ENCODE measurements at regions not wholly inside any gene's neighbourhood (a gene's known extent, or its start where the extent isn't known, plus 50 kb on each side); places are given as distances from the start of the nearest gene placed in this dataset.

DNA sequence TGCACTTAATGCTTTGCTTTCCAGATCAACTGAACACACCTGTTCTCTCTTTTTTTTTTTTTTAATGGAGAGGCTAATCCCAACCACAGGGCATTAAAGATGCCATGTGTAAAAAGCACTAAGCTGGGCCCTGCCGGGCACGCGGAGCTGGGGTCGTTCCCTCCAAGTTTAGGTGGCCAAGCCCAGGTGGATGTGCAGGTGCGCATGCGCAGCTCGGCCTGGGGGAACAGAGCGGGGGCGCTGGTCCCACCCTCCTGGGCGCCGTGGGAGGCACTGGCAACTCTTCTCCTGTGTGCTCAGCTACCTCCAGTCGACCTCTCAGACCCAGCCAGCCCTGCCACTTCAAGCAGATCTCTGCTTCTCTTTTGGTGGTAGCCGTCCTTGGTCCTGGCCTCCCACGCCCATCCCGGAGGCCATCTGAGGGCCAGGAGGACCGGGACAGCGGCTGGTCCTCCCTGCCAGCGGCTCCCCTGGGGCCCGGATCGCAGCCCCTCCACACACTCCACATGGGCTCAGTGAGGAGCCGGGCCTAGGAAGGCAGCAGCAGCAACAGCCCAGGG, 679.3 kb downstream of the BCL11B start:
- Histone ChIP-seq H3K27me3 (no peaks in the 10 kb centered on the region), H3K4me3 (no peak overlapping the region), H3K36me3 (no peaks in the 10 kb centered on the region), H3K4me1 (no peaks in the 10 kb centered on the region), H3K27ac (no peak overlapping the region), H3K9me3 (peaks cover 6% of the 10 kb centered on the region)
- no peak for TF ChIP-seq EP300 (IDR thresholded peaks at IDR 0.05)
- TF ChIP-seq POLR2AphosphoS5 (IDR thresholded peaks at IDR 0.05) = no peak
- TF ChIP-seq POLR2A (IDR thresholded peaks at IDR 0.05) = no peak
- TF ChIP-seq, protein P1, sequence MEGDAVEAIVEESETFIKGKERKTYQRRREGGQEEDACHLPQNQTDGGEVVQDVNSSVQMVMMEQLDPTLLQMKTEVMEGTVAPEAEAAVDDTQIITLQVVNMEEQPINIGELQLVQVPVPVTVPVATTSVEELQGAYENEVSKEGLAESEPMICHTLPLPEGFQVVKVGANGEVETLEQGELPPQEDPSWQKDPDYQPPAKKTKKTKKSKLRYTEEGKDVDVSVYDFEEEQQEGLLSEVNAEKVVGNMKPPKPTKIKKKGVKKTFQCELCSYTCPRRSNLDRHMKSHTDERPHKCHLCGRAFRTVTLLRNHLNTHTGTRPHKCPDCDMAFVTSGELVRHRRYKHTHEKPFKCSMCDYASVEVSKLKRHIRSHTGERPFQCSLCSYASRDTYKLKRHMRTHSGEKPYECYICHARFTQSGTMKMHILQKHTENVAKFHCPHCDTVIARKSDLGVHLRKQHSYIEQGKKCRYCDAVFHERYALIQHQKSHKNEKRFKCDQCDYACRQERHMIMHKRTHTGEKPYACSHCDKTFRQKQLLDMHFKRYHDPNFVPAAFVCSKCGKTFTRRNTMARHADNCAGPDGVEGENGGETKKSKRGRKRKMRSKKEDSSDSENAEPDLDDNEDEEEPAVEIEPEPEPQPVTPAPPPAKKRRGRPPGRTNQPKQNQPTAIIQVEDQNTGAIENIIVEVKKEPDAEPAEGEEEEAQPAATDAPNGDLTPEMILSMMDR (IDR thresholded peaks at IDR 0.05) = no peak
- WGBS = 87% methylated on average over 18 of the region's 21 CpGs
- no peak for DNase-seq (ENCODE audit: low spot score in 2 of 2)

DNA sequence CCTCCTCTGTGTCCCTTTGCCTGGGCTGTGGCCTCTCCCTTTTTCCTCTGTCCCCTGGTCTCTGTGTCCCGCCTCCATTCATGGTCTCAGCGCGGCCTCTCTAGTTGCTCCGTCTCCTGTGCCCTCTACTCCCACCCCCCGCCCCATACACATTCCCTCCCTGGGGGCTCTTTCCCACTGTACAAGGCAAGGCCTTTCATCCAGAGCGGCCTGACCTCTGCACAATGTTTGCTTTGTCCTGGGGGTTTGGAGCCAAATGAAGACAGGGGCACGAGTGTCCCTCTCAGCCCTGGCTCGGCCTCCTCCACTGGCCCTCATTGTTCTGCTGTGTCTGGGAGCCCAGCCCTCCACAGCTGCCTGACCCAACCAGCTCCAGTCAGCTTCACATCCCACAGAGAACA, 678.6 kb downstream of the BCL11B start:
- H3K36me3 ChIP-seq = no peaks in the 10 kb centered on the region
- DNase-seq (ENCODE audit: low spot score in 2 of 2) = no peak
- no peaks in the 10 kb centered on the region for H3K4me1 ChIP-seq
- TF ChIP-seq, protein P1 (IDR thresholded peaks at IDR 0.05) = no peak
- TF ChIP-seq POLR2A (IDR thresholded peaks at IDR 0.05) = no peak
- TF ChIP-seq POLR2AphosphoS5 (IDR thresholded peaks at IDR 0.05) = no peak
- TF ChIP-seq EP300 (IDR thresholded peaks at IDR 0.05) = no peak
- peaks cover 6% of the 10 kb centered on the region for H3K9me3 ChIP-seq
- 85% methylated on average over 8 of the region's 8 CpGs for WGBS
- no peaks in the 10 kb centered on the region for H3K27me3 ChIP-seq
- no peak overlapping the region for H3K4me3 ChIP-seq
- no peak overlapping the region for H3K27ac ChIP-seq

DNA sequence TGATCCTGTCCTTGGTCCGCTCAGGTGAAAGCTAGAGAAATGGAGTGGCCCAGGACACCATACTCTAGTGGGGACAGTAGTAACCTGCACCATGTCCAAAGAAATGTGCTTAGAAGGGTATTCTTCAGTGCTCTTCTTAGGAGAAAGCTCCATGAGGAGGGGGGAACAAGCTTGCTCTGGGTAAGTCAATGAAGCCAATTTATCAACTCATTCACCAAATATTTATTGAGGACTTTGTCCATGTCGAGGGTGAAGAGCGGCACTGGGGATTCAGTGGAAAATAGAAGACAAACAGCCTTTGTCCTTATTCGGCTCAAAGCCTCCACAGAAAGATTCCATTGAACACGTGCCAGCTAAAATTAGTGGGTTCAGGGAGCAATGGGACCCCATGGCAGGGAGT, 677.8 kb downstream of the BCL11B start:
- DNase-seq (ENCODE audit: low spot score in 2 of 2) = no peak
- Histone ChIP-seq H3K4me1 (no peaks in the 10 kb centered on the region), H3K27ac (no peak overlapping the region), H3K9me3 (peaks cover 6% of the 10 kb centered on the region), H3K27me3 (no peaks in the 10 kb centered on the region), H3K4me3 (no peak overlapping the region), H3K36me3 (no peaks in the 10 kb centered on the region)
- TF ChIP-seq POLR2AphosphoS5 (IDR thresholded peaks at IDR 0.05) (no peak), EP300 (IDR thresholded peaks at IDR 0.05) (no peak), POLR2A (IDR thresholded peaks at IDR 0.05) (no peak)
- TF ChIP-seq, protein P1 (IDR thresholded peaks at IDR 0.05) = no peak
- WGBS = 82% methylated on average over 5 of the region's 5 CpGs

DNA sequence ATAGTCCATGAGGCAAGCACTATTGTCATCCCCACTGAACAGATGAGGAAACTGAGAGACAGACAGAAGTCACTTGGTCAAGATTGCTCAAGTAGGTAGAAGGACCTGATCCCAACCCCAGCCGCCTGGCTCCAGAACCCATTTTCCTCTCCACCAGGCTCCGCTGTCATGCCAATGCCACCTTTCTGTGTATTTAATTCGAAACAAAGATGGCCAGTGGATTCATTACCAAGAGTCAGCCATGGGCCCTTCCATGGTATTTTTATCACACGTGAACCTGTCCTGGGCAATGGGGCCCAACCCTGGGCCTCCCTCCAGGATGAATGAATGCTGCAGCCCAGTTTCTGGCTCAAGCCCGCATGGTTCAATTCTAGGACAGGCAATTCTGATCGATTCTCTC, 673.4 kb downstream of the BCL11B start:
- TF ChIP-seq EP300 (IDR thresholded peaks at IDR 0.05) (no peak), POLR2AphosphoS5 (IDR thresholded peaks at IDR 0.05) (no peak), POLR2A (IDR thresholded peaks at IDR 0.05) (no peak)
- TF ChIP-seq, protein P1 (IDR thresholded peaks at IDR 0.05) = no peak
- 90% methylated on average over 6 of the region's 6 CpGs for WGBS
- H3K9me3 ChIP-seq = peaks cover 6% of the 10 kb centered on the region
- no peaks in the 10 kb centered on the region for H3K36me3 ChIP-seq
- no peak overlapping the region for H3K27ac ChIP-seq
- DNase-seq (ENCODE audit: low spot score in 2 of 2) = no peak
- no peak overlapping the region for H3K4me3 ChIP-seq
- no peaks in the 10 kb centered on the region for H3K4me1 ChIP-seq
- H3K27me3 ChIP-seq = no peaks in the 10 kb centered on the region

DNA sequence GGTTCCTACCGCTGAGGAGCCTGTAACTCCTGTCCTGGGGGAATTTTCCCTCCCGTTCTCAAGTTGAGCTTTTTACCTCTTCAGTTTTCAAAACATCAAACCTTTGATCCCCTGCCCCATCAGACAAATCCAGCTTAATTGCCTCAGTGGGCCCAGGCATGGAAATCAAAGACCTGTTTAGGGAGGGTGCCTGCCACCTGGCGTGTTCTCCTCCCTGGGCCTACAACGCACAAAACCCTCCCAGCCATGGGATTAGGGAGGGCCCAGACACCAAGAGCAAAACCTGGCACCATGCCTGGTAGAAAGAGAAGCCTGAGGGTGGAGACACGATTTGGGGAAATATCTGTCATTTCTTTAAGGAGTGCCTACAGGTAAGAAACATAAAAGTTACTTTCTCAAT, 672.9 kb downstream of the BCL11B start:
- no peaks in the 10 kb centered on the region for H3K36me3 ChIP-seq
- no peaks in the 10 kb centered on the region for H3K27me3 ChIP-seq
- H3K9me3 ChIP-seq = peaks cover 6% of the 10 kb centered on the region
- H3K27ac ChIP-seq = no peak overlapping the region
- DNase-seq (ENCODE audit: low spot score in 2 of 2) = no peak
- no peak overlapping the region for H3K4me3 ChIP-seq
- H3K4me1 ChIP-seq = no peaks in the 10 kb centered on the region
- TF ChIP-seq POLR2AphosphoS5 (IDR thresholded peaks at IDR 0.05) = no peak
- TF ChIP-seq, protein P1 (IDR thresholded peaks at IDR 0.05) = no peak
- TF ChIP-seq EP300 (IDR thresholded peaks at IDR 0.05) = no peak
- 55% methylated on average over 5 of the region's 5 CpGs for WGBS

Data from suprapubic skin (tissue), 4 donors.